IMR-90 (cell line): ENCODE measurements at regions not wholly inside any gene's neighbourhood (a gene's known extent, or its start where the extent isn't known, plus 50 kb on each side); places are given as distances from the start of the nearest gene placed in this dataset.

Source experiments
- ATAC-seq: fragments of 200-7000 bp; cut with Tn5 transposase; 2 replicates; pipeline ENCODE4 v1.9.1; 2020; ENCODE audit warnings: low read depth, mild to moderate bottlenecking, moderate library complexity
- BruUV-seq: library from RNA; stranded (reverse); fragments of 400-500 nt; replicated peaks from 2 replicates; lab custom pipeline; 2021; lab: Mats Ljungman, UMichigan
- CTCF ChIA-PET: fragments of 300-600 bp; formaldehyde crosslinking; extraction: SDS; loops from one replicate; lab custom pipeline; 2021; ENCODE audit warnings: antibody characterized with exemption; lab: Yijun Ruan, JAX
- POLR2A ChIA-PET: fragments of 300-600 bp; sonication (Branson Sonifier 250); formaldehyde crosslinking; loops from one replicate; lab custom pipeline; 2022; ENCODE audit warnings: antibody characterized with exemption; ENCODE audit not compliant: unreplicated experiment; lab: Charles Lee
- DNase-seq: peaks from one replicate; pipeline ENCODE4 v3.0.0; 2013
- H2AFZ ChIP-seq: replicated peaks from 2 replicates; pipeline ENCODE3; 2013; ENCODE audit warnings: low read length, mild to moderate bottlenecking; ENCODE audit not compliant: poor library complexity
- H2AK5ac ChIP-seq: 2 replicates; pipeline ENCODE4 v1.6.1; 2013; ENCODE audit warnings: low read depth, low read length, inconsistent platforms
- H2AK9ac ChIP-seq: replicated peaks from 2 replicates; pipeline ENCODE3; 2013; ENCODE audit warnings: mild to moderate bottlenecking, low read depth, low read length, moderate library complexity; ENCODE audit not compliant: poor library complexity
- H2BK120ac ChIP-seq: 2 replicates; pipeline ENCODE4 v1.6.1; 2013; ENCODE audit warnings: low read depth, low read length, inconsistent platforms
- H2BK15ac ChIP-seq: 3 replicates; pipeline ENCODE4 v1.6.1; 2013; ENCODE audit warnings: low read depth, low read length, inconsistent platforms
- H2BK20ac ChIP-seq: 2 replicates; pipeline ENCODE4 v1.6.1; 2013; ENCODE audit warnings: low read depth, mild to moderate bottlenecking, inconsistent platforms, low read length, moderate library complexity
- H2BK5ac ChIP-seq: 2 replicates; pipeline ENCODE4 v1.6.1; 2013; ENCODE audit warnings: mild to moderate bottlenecking, low read depth, low read length, inconsistent platforms; ENCODE audit not compliant: poor library complexity, severe bottlenecking
- H3K14ac ChIP-seq: replicated peaks from 2 replicates; pipeline ENCODE4 v1.6.1; 2013; ENCODE audit warnings: low read depth, low read length, inconsistent platforms
- H3K18ac ChIP-seq: 2 replicates; pipeline ENCODE4 v1.6.1; 2013; ENCODE audit warnings: low read depth, low read length, control low read depth
- H3K23ac ChIP-seq: 2 replicates; pipeline ENCODE4 v1.6.1; 2013; ENCODE audit warnings: low read depth, low read length, inconsistent platforms
- H3K27ac ChIP-seq: 2 replicates; pipeline ENCODE4 v1.5.1; 2013; ENCODE audit warnings: mild to moderate bottlenecking, control low read depth, low read length; ENCODE audit not compliant: insufficient read depth
- H3K27me3 ChIP-seq: 2 replicates; pipeline ENCODE4 v1.6.1; 2013; ENCODE audit warnings: low read length; ENCODE audit not compliant: control insufficient read depth, insufficient read depth
- H3K36me3 ChIP-seq: 2 replicates; pipeline ENCODE4 v1.6.1; 2013; ENCODE audit warnings: low read length, mixed read lengths; ENCODE audit not compliant: control insufficient read depth, insufficient read depth
- H3K4ac ChIP-seq: 2 replicates; pipeline ENCODE4 v1.6.1; 2013; ENCODE audit warnings: low read depth, low read length, inconsistent platforms
- H3K4me1 ChIP-seq: 2 replicates; pipeline ENCODE4 v1.6.1; 2013; ENCODE audit warnings: low read length, mixed read lengths; ENCODE audit not compliant: control insufficient read depth, insufficient read depth
- H3K4me2 ChIP-seq: 2 replicates; pipeline ENCODE4 v1.6.1; 2013; ENCODE audit warnings: low read depth, mild to moderate bottlenecking, control low read depth, low read length, moderate library complexity
- H3K4me3 ChIP-seq: 2 replicates; pipeline ENCODE4 v1.5.1; 2013; ENCODE audit warnings: low read depth, mild to moderate bottlenecking, control low read depth, low read length, moderate library complexity; ENCODE audit not compliant: insufficient read depth
- H3K56ac ChIP-seq: 2 replicates; pipeline ENCODE4 v1.6.1; 2013; ENCODE audit warnings: low read length, inconsistent platforms; ENCODE audit not compliant: insufficient read depth; ENCODE audit errors: extremely low read depth
- H3K79me1 ChIP-seq, 2 experiments: 2 replicates each; pipeline ENCODE4 v1.6.1; 2013; ENCODE audit warnings: low read length in 2 of 2, inconsistent platforms in 1 of 2, low read depth in 1 of 2
- H3K9ac ChIP-seq: 2 replicates; pipeline ENCODE4 v1.6.1; 2013; ENCODE audit warnings: low read depth, low read length, control low read depth
- H3K9me1 ChIP-seq: 2 replicates; pipeline ENCODE4 v1.6.1; 2013; ENCODE audit warnings: low read length, inconsistent platforms; ENCODE audit not compliant: insufficient read depth
- H3K9me3 ChIP-seq: 2 replicates; pipeline ENCODE4 v1.6.1; 2013; ENCODE audit warnings: low read length; ENCODE audit not compliant: control insufficient read depth, insufficient read depth
- H4K20me1 ChIP-seq: 2 replicates; pipeline ENCODE4 v1.6.1; 2013; ENCODE audit warnings: low read length, inconsistent platforms; ENCODE audit not compliant: insufficient read depth
- H4K5ac ChIP-seq: 2 replicates; pipeline ENCODE4 v1.6.1; 2013; ENCODE audit warnings: mild to moderate bottlenecking, low read depth, low read length, control low read depth
- H4K8ac ChIP-seq, 2 experiments: 2 replicates each; pipeline ENCODE4 v1.6.1; 2013; ENCODE audit warnings: low read depth in 2 of 2, low read length in 2 of 2, control low read depth in 1 of 2, inconsistent platforms in 1 of 2
- H4K91ac ChIP-seq: 2 replicates; pipeline ENCODE4 v1.6.1; 2013; ENCODE audit warnings: low read depth, low read length, inconsistent platforms; ENCODE audit not compliant: insufficient read depth
- BHLHE40 ChIP-seq: fragments of 150-350 bp; IDR thresholded peaks from 2 replicates; pipeline ENCODE4 v1.6.1; 2016; ENCODE audit warnings: mild to moderate bottlenecking, low read depth, low read length
- CHD1 ChIP-seq: IDR thresholded peaks from 2 replicates; pipeline ENCODE4 v1.6.1; 2012; ENCODE audit warnings: low read depth, low read length, improper control_type of control experiment
- CTCF ChIP-seq: conservative IDR thresholded peaks from 2 replicates; pipeline ENCODE4 v1.5.1; 2012; ENCODE audit warnings: mild to moderate bottlenecking, low read depth, low read length, improper control_type of control experiment
- FOS ChIP-seq: fragments of 150-350 bp; IDR thresholded peaks from 2 replicates; pipeline ENCODE4 v1.6.1; 2016; ENCODE audit warnings: low read depth, low read length
- MAFK ChIP-seq: IDR thresholded peaks from 2 replicates; pipeline ENCODE4 v1.6.1; 2012; ENCODE audit warnings: low read depth, low read length, improper control_type of control experiment
- MAZ ChIP-seq: IDR thresholded peaks from 2 replicates; pipeline ENCODE4 v1.6.1; 2012; ENCODE audit warnings: low read depth, mild to moderate bottlenecking, low read length, improper control_type of control experiment, moderate library complexity, borderline replicate concordance
- NFE2L2 ChIP-seq: fragments of 150-350 bp; IDR thresholded peaks from 2 replicates; pipeline ENCODE4 v1.6.1; 2016; ENCODE audit warnings: low read depth, mild to moderate bottlenecking, low read length
- POLR2A ChIP-seq: IDR thresholded peaks from 2 replicates; pipeline ENCODE4 v1.6.1; 2012; ENCODE audit warnings: mild to moderate bottlenecking, low read depth, low read length
- RAD21 ChIP-seq: IDR thresholded peaks from 2 replicates; pipeline ENCODE4 v1.6.1; 2012; ENCODE audit warnings: low read length, improper control_type of control experiment
- RCOR1 ChIP-seq: IDR thresholded peaks from 2 replicates; pipeline ENCODE4 v1.6.1; 2012; ENCODE audit warnings: mild to moderate bottlenecking, low read length, improper control_type of control experiment; ENCODE audit not compliant: insufficient replicate concordance
- RFX5 ChIP-seq: IDR thresholded peaks from 2 replicates; pipeline ENCODE4 v1.8.0; 2012; ENCODE audit warnings: low read depth, mild to moderate bottlenecking, low read length, moderate library complexity
- SMC3 ChIP-seq: fragments of 150-350 bp; IDR thresholded peaks from 2 replicates; pipeline ENCODE4 v1.6.1; 2016; ENCODE audit warnings: low read depth, mild to moderate bottlenecking, antibody characterized with exemption, low read length, moderate library complexity
- dilution Hi-C: fragments of 300-500 bp; cut with HindIII; formaldehyde crosslinking; loops from one replicate; pipeline ENCODE4 v1.14.3; 2018; ENCODE audit warnings: low sequenced_read_pairs; ENCODE audit not compliant: unreplicated experiment
- in situ Hi-C: fragments of 300-500 bp; cut with MboI; formaldehyde crosslinking; loops from 3 replicates; pipeline ENCODE4 v1.14.3; 2019; ENCODE audit warnings: low sequenced_read_pairs, inconsistent platforms, mixed read lengths
- intact Hi-C: fragments of 100-400 bp; cut with micrococcal nuclease; formaldehyde crosslinking; loops from 2 replicates; pipeline ENCODE4 v1.10.0; 2022
- TF ChIP-seq, protein P1 (sequence below): fragments of 150-350 bp; IDR thresholded peaks from 2 replicates; pipeline ENCODE4 v1.6.1; 2017; ENCODE audit warnings: mild to moderate bottlenecking, antibody characterized with exemption, low read length, low read depth
- TF ChIP-seq, protein P2 (sequence below): fragments of 150-350 bp; IDR thresholded peaks from 2 replicates; pipeline ENCODE4 v1.6.1; 2016; ENCODE audit warnings: low read depth, mild to moderate bottlenecking, low read length, moderate library complexity, borderline replicate concordance

- Histone ChIP-seq H3K4me1 (no peaks in the 10 kb centered on the region), H3K36me3 (no peaks in the 10 kb centered on the region), H3K27ac (no peak overlapping the region), H4K91ac (no peak overlapping the region), H3K9me3 (no peaks in the 10 kb centered on the region; the same call in 1 of the 2 replicates), H3K9ac (no peak overlapping the region), H3K4me3 (no peak overlapping the region), H2AFZ (no peak overlapping the region), H2BK5ac (no peak overlapping the region), H3K9me1 (no peaks in the 10 kb centered on the region), H4K5ac (no peak overlapping the region), H3K4me2 (no peak overlapping the region), H3K23ac (no peak overlapping the region), H2BK20ac (no peak overlapping the region), H3K56ac (no peak overlapping the region), H3K14ac (no peak overlapping the region), H3K4ac (no peak overlapping the region), H4K8ac (no peak overlapping the region), H3K79me1 (no peaks in the 10 kb centered on the region), H3K18ac (no peak overlapping the region), H2BK15ac (no peak overlapping the region), H2BK120ac (no peak overlapping the region), H2AK9ac (no peak overlapping the region), H4K20me1 (no peaks in the 10 kb centered on the region), H2AK5ac (no peak overlapping the region), H3K27me3 (no peaks in the 10 kb centered on the region)
- BruUV-seq = no TSS peak
- ATAC-seq (no peak), DNase-seq (no peak)
- ChIA-PET CTCF (no interaction called here), POLR2A (no interaction called here)
- dilution Hi-C loops (no loop called here), in situ Hi-C loops (no loop called here), intact Hi-C loops (no loop called here)
- no peak for TF ChIP-seq RCOR1
- TF ChIP-seq, protein P1, sequence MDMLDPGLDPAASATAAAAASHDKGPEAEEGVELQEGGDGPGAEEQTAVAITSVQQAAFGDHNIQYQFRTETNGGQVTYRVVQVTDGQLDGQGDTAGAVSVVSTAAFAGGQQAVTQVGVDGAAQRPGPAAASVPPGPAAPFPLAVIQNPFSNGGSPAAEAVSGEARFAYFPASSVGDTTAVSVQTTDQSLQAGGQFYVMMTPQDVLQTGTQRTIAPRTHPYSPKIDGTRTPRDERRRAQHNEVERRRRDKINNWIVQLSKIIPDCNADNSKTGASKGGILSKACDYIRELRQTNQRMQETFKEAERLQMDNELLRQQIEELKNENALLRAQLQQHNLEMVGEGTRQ = no peak
- TF ChIP-seq CHD1 = no peak
- no peak for TF ChIP-seq POLR2A
- no peak for TF ChIP-seq NFE2L2
- TF ChIP-seq MAZ = no peak
- TF ChIP-seq, protein P2, sequence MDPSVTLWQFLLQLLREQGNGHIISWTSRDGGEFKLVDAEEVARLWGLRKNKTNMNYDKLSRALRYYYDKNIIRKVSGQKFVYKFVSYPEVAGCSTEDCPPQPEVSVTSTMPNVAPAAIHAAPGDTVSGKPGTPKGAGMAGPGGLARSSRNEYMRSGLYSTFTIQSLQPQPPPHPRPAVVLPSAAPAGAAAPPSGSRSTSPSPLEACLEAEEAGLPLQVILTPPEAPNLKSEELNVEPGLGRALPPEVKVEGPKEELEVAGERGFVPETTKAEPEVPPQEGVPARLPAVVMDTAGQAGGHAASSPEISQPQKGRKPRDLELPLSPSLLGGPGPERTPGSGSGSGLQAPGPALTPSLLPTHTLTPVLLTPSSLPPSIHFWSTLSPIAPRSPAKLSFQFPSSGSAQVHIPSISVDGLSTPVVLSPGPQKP = no peak
- no peak for TF ChIP-seq FOS
- TF ChIP-seq CTCF = no peak
- no peak for TF ChIP-seq RAD21
- no peak for TF ChIP-seq SMC3
- no peak for TF ChIP-seq MAFK
- no peak for TF ChIP-seq BHLHE40
- TF ChIP-seq RFX5 = no peak
Observed at GRCh38 chrX:121258545-121258944, 211.1 kb downstream of the GLUD2 start.
